Chondrocyte (in vitro differentiated cells): ENCODE measurements at regions not wholly inside any gene's neighbourhood (a gene's known extent, or its start where the extent isn't known, plus 50 kb on each side); places are given as distances from the start of the nearest gene placed in this dataset.

Source experiments
- DNase-seq: peaks from one replicate; pipeline ENCODE4 v3.0.0; 2021; ENCODE audit warnings: mixed read lengths, low spot score
- H3K27ac Mint-ChIP-seq: one replicate; pipeline ENCODE4 v1.8.0; 2021; ENCODE audit warnings: mild to moderate bottlenecking, moderate library complexity, mixed read lengths; ENCODE audit not compliant: unreplicated experiment
- H3K27me3 Mint-ChIP-seq: 2 replicates; pipeline ENCODE4 v1.8.0; 2021; ENCODE audit warnings: low read depth, mixed read lengths
- H3K36me3 Mint-ChIP-seq: 2 replicates; pipeline ENCODE4 v1.8.0; 2021; ENCODE audit warnings: low read depth, mixed read lengths
- H3K4me1 Mint-ChIP-seq: 2 replicates; pipeline ENCODE4 v1.8.0; 2021; ENCODE audit warnings: low read depth, mild to moderate bottlenecking, mixed read lengths
- H3K4me3 Mint-ChIP-seq: one replicate; pipeline ENCODE4 v1.8.0; 2021; ENCODE audit warnings: mild to moderate bottlenecking, moderate library complexity, mixed read lengths; ENCODE audit not compliant: unreplicated experiment
- H3K9me3 Mint-ChIP-seq: 2 replicates; pipeline ENCODE4 v1.8.0; 2021; ENCODE audit warnings: low read depth, mixed read lengths
- CTCF ChIP-seq: fragments of 200-600 bp; sonication (generic); IDR thresholded peaks from 2 replicates; pipeline ENCODE4 v1.5.0; 2021; ENCODE audit warnings: antibody characterized with exemption, mild to moderate bottlenecking, moderate library complexity

DNA sequence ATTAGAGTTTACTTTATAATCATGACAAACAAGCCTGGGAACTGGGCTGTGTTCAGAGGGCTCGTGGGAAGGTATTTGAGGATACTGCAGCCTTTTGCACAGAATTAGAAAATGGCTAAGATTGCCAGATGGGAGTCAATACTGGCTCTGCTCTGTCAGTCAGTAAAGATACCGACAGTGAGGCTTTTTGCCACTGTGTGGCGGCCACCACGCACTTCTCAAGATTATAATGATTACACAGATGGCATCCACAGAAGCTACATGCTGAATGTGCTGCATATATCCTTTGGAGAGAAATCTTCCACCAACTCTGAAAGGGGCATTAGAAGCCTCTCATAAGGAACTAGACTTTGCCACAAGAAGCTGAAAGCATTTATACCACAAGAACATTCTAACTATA is 213.4 kb upstream of the PTBP2 start:
- no peak for TF ChIP-seq CTCF
- Mint-ChIP-seq H3K4me3 (no peak overlapping the region), H3K9me3 (no peaks in the 10 kb centered on the region), H3K27me3 (peaks cover 18% of the 10 kb centered on the region), H3K27ac (no peak overlapping the region), H3K4me1 (peaks cover 5% of the 10 kb centered on the region), H3K36me3 (no peaks in the 10 kb centered on the region)
- no peak for DNase-seq

- H3K4me3 Mint-ChIP-seq = no peak overlapping the region
- TF ChIP-seq CTCF = no peak
- peaks cover 18% of the 10 kb centered on the region for H3K27me3 Mint-ChIP-seq
- no peaks in the 10 kb centered on the region for H3K36me3 Mint-ChIP-seq
- no peak for DNase-seq
- no peaks in the 10 kb centered on the region for H3K9me3 Mint-ChIP-seq
- H3K27ac Mint-ChIP-seq = no peak overlapping the region
- peaks cover 5% of the 10 kb centered on the region for H3K4me1 Mint-ChIP-seq
These were observed 212.2 kb upstream of the PTBP2 start for GRCh38 chr1:96509339-96509738.

DNA sequence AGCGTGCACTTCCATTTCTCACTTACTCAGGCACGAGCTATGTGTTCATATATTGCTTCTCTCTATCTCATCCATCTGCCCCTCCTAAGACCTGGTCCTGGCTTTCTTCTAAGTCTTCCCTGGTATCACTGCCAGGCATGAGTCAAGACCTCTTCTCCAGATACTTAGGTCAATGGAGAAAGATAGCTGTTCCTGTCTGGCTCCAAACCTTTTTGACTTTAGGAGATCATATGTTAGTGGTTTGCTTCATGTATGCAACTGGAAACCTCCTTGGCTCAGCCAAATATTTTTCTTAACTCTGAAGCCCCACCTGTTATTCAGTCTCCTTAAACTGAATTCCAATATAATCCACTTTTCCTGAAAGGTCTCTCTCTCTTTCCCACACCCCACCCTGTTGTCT is 211.6 kb upstream of the PTBP2 start:
- no peak overlapping the region for H3K27ac Mint-ChIP-seq
- H3K4me3 Mint-ChIP-seq = no peak overlapping the region
- peaks cover 18% of the 10 kb centered on the region for H3K27me3 Mint-ChIP-seq
- H3K9me3 Mint-ChIP-seq = no peaks in the 10 kb centered on the region
- TF ChIP-seq CTCF = no peak
- peaks cover 5% of the 10 kb centered on the region for H3K4me1 Mint-ChIP-seq
- H3K36me3 Mint-ChIP-seq = no peaks in the 10 kb centered on the region
- no peak for DNase-seq

- H3K27me3 Mint-ChIP-seq = peaks cover 18% of the 10 kb centered on the region
These were observed 211.2 kb upstream of the PTBP2 start for GRCh38 chr1:96510391-96510790.

DNA sequence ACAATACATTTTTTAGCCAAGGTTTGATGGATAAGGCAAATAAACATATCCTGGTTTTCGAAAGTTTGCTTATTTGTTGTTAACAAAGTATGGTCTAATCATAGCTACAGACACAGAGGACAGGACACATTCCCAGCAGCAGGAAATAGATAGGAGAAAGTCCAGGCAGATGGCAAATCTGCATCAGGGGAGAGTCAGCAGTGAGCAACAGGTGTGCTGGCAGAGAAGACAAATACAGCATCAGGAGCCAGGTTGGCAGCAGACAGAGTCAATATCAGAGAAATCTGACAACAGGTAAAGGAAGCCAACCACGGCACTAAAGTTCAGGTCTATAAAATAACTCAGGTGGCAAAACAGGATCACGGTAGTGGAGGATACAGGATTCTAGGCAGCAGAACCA is 210.7 kb upstream of the PTBP2 start:
- no peaks in the 10 kb centered on the region for H3K9me3 Mint-ChIP-seq
- no peaks in the 10 kb centered on the region for H3K36me3 Mint-ChIP-seq
- no peak for DNase-seq
- no peak for TF ChIP-seq CTCF
- peaks cover 17% of the 10 kb centered on the region for H3K27me3 Mint-ChIP-seq
- H3K27ac Mint-ChIP-seq = no peak overlapping the region
- no peak overlapping the region for H3K4me3 Mint-ChIP-seq
- peaks cover 5% of the 10 kb centered on the region for H3K4me1 Mint-ChIP-seq

More at GRCh38 chr1:96510391-96510790, 211.2 kb upstream of the PTBP2 start:
- DNase-seq = no peak
- Mint-ChIP-seq H3K4me1 (peaks cover 5% of the 10 kb centered on the region), H3K9me3 (no peaks in the 10 kb centered on the region), H3K27ac (no peak overlapping the region), H3K36me3 (no peaks in the 10 kb centered on the region), H3K4me3 (no peak overlapping the region)
- TF ChIP-seq CTCF = no peak
